ENCODE measurements at regions not wholly inside any gene's neighbourhood (a gene's known extent, or its start where the extent isn't known, plus 50 kb on each side); places are given as distances from the start of the nearest gene placed in this dataset.

DNA sequence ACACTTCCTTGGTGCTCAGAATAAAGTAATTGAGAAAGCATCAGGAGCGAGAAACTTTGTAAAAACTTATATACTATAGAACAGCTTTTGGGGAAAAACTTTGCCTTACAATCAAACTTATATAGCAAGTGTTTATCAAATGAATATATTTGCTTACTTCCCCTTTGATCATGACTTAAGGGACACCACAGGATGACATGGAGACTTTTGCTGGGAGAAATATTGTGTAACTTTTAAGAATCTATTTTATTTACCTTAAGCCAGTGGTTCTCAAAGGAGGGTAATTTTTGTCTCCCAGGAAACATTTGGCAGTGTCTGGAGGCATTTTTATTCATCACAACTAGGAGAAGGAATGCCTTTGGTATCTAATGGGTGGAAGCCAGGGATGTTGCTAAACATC, 173.8 kb upstream of the HABP2 start:
- Histone ChIP-seq H3K4me1 (ENCODE audit: insufficient read depth, low read length) (peaks cover 28% of the 10 kb centered on the region), H3K4me3 (ENCODE audit: low read depth in 1 of 2, low read length in 2 of 2) (no peak overlapping the region), H3K9ac (ENCODE audit: low read length) (no peak overlapping the region), H3K27me3 (ENCODE audit: control insufficient read depth in 1 of 2, insufficient read depth in 2 of 2, low read length in 2 of 2) (no peaks in the 10 kb centered on the region), H3K27ac (ENCODE audit: low read depth, low read length) (no peak overlapping the region), H3K9me3 (ENCODE audit: low read length) (no peaks in the 10 kb centered on the region), H3K36me3 (ENCODE audit: insufficient read depth, low read length) (no peaks in the 10 kb centered on the region)

DNA sequence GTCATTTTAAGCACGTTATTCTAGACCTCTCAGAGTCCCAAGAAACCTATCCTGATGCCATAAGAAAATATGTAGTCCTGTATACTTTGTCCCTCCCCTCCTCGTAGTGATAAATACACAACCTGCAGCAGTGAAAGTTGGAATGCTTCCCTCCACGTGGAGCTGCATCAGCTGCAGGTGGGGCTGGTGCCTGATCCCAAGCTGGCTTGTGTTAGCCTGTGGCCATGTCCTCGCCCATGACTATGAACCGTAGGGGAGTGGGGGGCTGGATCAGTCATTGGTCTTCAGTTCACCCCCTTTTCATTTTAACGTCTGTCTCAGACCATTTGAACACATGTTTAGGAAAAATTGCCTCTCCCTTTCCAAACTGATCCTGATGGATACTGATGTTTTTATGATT, 171.4 kb upstream of the HABP2 start:
- Histone ChIP-seq H3K27me3 (ENCODE audit: control insufficient read depth in 1 of 2, insufficient read depth in 2 of 2, low read length in 2 of 2) (no peaks in the 10 kb centered on the region), H3K36me3 (ENCODE audit: insufficient read depth, low read length) (no peaks in the 10 kb centered on the region), H3K27ac (ENCODE audit: low read depth, low read length) (no peak overlapping the region), H3K9ac (ENCODE audit: low read length) (no peak overlapping the region), H3K4me1 (ENCODE audit: insufficient read depth, low read length) (peaks cover 49% of the 10 kb centered on the region), H3K9me3 (ENCODE audit: low read length) (no peaks in the 10 kb centered on the region), H3K4me3 (ENCODE audit: low read depth in 1 of 2, low read length in 2 of 2) (no peak overlapping the region)

DNA sequence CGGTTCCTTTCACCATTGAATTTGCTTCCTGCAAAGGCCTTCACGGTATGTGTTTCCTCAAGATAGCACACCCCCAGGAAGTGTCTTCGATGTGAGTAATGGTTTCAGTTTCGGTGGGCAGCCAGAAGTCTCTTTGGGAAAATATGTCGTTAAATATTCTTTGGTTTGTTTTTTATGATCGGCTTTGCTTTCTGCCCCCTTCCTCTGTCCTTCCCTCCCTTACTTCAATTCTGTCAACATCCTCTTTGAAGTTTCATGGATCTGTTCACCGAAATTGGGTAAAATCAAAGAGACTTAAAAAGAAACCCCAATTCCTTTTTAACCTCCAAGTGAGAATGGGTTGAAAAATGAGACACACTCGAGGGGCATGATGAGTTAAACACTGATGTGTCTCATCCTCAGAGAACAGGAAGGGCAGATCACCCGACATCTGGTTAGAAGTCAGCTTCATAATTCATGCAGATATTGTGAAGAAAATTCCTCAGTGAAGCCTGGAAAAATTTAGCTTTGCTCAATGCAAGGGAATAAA, 170.8 kb upstream of the HABP2 start:
- no peaks in the 10 kb centered on the region for H3K9me3 ChIP-seq (ENCODE audit: low read length)
- H3K27me3 ChIP-seq (ENCODE audit: control insufficient read depth in 1 of 2, insufficient read depth in 2 of 2, low read length in 2 of 2), result no peaks in the 10 kb centered on the region
- no peak overlapping the region for H3K9ac ChIP-seq (ENCODE audit: low read length)
- peaks cover 49% of the 10 kb centered on the region for H3K4me1 ChIP-seq (ENCODE audit: insufficient read depth, low read length)
- H3K27ac ChIP-seq (ENCODE audit: low read depth, low read length), result no peak overlapping the region
- no peaks in the 10 kb centered on the region for H3K36me3 ChIP-seq (ENCODE audit: insufficient read depth, low read length)
- H3K4me3 ChIP-seq (ENCODE audit: low read depth in 1 of 2, low read length in 2 of 2), result no peak overlapping the region

- no peaks in the 10 kb centered on the region for H3K27me3 ChIP-seq (ENCODE audit: control insufficient read depth in 1 of 2, insufficient read depth in 2 of 2, low read length in 2 of 2)
- no peak overlapping the region for H3K9ac ChIP-seq (ENCODE audit: low read length)
- H3K9me3 ChIP-seq (ENCODE audit: low read length), result no peaks in the 10 kb centered on the region
- no peaks in the 10 kb centered on the region for H3K36me3 ChIP-seq (ENCODE audit: insufficient read depth, low read length)
- no peak overlapping the region for H3K4me3 ChIP-seq (ENCODE audit: low read depth in 1 of 2, low read length in 2 of 2)
- H3K27ac ChIP-seq (ENCODE audit: low read depth, low read length), result no peak overlapping the region
- H3K4me1 ChIP-seq (ENCODE audit: insufficient read depth, low read length), result peaks cover 49% of the 10 kb centered on the region
Measured at GRCh38 chr10:113382691-113383090, 170.2 kb upstream of the HABP2 start.

DNA sequence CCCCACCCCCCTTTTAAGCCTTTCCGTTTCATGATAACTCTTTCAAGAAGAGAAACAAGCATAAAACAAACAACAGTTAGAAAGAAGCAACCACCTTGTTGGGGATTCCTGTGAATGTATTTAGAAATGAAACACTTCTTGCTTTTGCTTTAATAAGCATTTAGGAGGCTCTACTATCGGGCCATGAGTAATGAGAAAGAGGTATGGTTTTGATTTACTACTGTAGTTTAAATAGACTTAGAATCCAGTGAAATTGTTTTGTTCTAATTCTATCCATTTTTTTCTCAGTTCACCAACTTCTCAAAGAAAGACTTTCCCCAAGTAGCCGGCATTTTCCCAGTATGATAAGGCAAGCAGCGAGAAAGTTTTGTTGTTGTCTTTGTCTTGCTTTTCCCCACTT, 168.7 kb upstream of the HABP2 start:
- H3K9me3 ChIP-seq (ENCODE audit: low read length), result no peaks in the 10 kb centered on the region
- H3K4me1 ChIP-seq (ENCODE audit: insufficient read depth, low read length), result peaks cover 49% of the 10 kb centered on the region
- H3K4me3 ChIP-seq (ENCODE audit: low read depth in 1 of 2, low read length in 2 of 2), result no peak overlapping the region
- H3K27me3 ChIP-seq (ENCODE audit: control insufficient read depth in 1 of 2, insufficient read depth in 2 of 2, low read length in 2 of 2), result no peaks in the 10 kb centered on the region
- H3K27ac ChIP-seq (ENCODE audit: low read depth, low read length), result no peak overlapping the region
- H3K36me3 ChIP-seq (ENCODE audit: insufficient read depth, low read length), result no peaks in the 10 kb centered on the region
- H3K9ac ChIP-seq (ENCODE audit: low read length), result no peak overlapping the region

GRCh38 chr10:113385021-113385999, 167.5 kb upstream of the HABP2 start:
- no peaks in the 10 kb centered on the region for H3K36me3 ChIP-seq (ENCODE audit: insufficient read depth, low read length)
- no peak overlapping the region for H3K9ac ChIP-seq (ENCODE audit: low read length)
- H3K27ac ChIP-seq (ENCODE audit: low read depth, low read length), result peak overlapping the region; percentile 3
- no peaks in the 10 kb centered on the region for H3K9me3 ChIP-seq (ENCODE audit: low read length)
- no peaks in the 10 kb centered on the region for H3K27me3 ChIP-seq (ENCODE audit: control insufficient read depth in 1 of 2, insufficient read depth in 2 of 2, low read length in 2 of 2)
- peaks cover 49% of the 10 kb centered on the region for H3K4me1 ChIP-seq (ENCODE audit: insufficient read depth, low read length)
- H3K4me3 ChIP-seq (ENCODE audit: low read depth in 1 of 2, low read length in 2 of 2), result peak overlapping the region in 1 of 2 donors; percentile 24

DNA sequence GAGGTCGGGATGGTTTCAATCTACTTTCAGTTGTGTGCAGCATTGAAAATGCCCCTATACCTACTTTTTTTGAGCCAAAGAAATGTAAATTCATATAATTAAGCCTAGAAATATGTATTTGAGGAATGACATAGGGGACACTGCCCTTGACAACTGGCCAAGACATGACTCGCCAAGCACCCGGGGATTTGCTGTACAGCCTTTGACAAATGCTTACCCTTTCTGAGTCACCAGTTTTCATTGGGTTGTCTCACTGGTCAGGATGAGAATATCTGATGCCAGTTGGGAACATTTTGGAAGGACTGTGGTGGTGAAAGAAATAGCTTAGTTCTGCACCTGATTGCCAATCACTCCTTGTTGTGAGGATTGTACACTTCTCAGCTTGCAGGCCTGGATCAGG, 166.8 kb upstream of the HABP2 start:
- H3K4me1 ChIP-seq (ENCODE audit: insufficient read depth, low read length), result peaks cover 49% of the 10 kb centered on the region
- H3K4me3 ChIP-seq (ENCODE audit: low read depth in 1 of 2, low read length in 2 of 2), result no peak overlapping the region
- no peaks in the 10 kb centered on the region for H3K27me3 ChIP-seq (ENCODE audit: control insufficient read depth in 1 of 2, insufficient read depth in 2 of 2, low read length in 2 of 2)
- no peaks in the 10 kb centered on the region for H3K36me3 ChIP-seq (ENCODE audit: insufficient read depth, low read length)
- H3K9ac ChIP-seq (ENCODE audit: low read length), result no peak overlapping the region
- H3K27ac ChIP-seq (ENCODE audit: low read depth, low read length), result no peak overlapping the region
- no peaks in the 10 kb centered on the region for H3K9me3 ChIP-seq (ENCODE audit: low read length)

- no peaks in the 10 kb centered on the region for H3K36me3 ChIP-seq (ENCODE audit: insufficient read depth, low read length)
- H3K9ac ChIP-seq (ENCODE audit: low read length), result no peak overlapping the region
- no peak overlapping the region for H3K27ac ChIP-seq (ENCODE audit: low read depth, low read length)
- no peak overlapping the region for H3K4me3 ChIP-seq (ENCODE audit: low read depth in 1 of 2, low read length in 2 of 2)
- H3K27me3 ChIP-seq (ENCODE audit: control insufficient read depth in 1 of 2, insufficient read depth in 2 of 2, low read length in 2 of 2), result no peaks in the 10 kb centered on the region
- no peaks in the 10 kb centered on the region for H3K9me3 ChIP-seq (ENCODE audit: low read length)
- H3K4me1 ChIP-seq (ENCODE audit: insufficient read depth, low read length), result peaks cover 11% of the 10 kb centered on the region
Measured at GRCh38 chr10:113389969-113390368, 162.9 kb upstream of the HABP2 start.

GRCh38 chr10:113390896-113391295, 162.0 kb upstream of the HABP2 start:
- no peak overlapping the region for H3K27ac ChIP-seq (ENCODE audit: low read depth, low read length)
- no peak overlapping the region for H3K9ac ChIP-seq (ENCODE audit: low read length)
- H3K4me3 ChIP-seq (ENCODE audit: low read depth in 1 of 2, low read length in 2 of 2), result no peak overlapping the region
- H3K9me3 ChIP-seq (ENCODE audit: low read length), result no peaks in the 10 kb centered on the region
- no peaks in the 10 kb centered on the region for H3K36me3 ChIP-seq (ENCODE audit: insufficient read depth, low read length)
- peaks cover 4% of the 10 kb centered on the region for H3K4me1 ChIP-seq (ENCODE audit: insufficient read depth, low read length)
- H3K27me3 ChIP-seq (ENCODE audit: control insufficient read depth in 1 of 2, insufficient read depth in 2 of 2, low read length in 2 of 2), result no peaks in the 10 kb centered on the region

- no peaks in the 10 kb centered on the region for H3K9me3 ChIP-seq (ENCODE audit: low read length)
- no peak overlapping the region for H3K4me3 ChIP-seq (ENCODE audit: low read depth in 1 of 2, low read length in 2 of 2)
- no peak overlapping the region for H3K27ac ChIP-seq (ENCODE audit: low read depth, low read length)
- no peaks in the 10 kb centered on the region for H3K27me3 ChIP-seq (ENCODE audit: control insufficient read depth in 1 of 2, insufficient read depth in 2 of 2, low read length in 2 of 2)
- no peaks in the 10 kb centered on the region for H3K4me1 ChIP-seq (ENCODE audit: insufficient read depth, low read length)
- no peak overlapping the region for H3K9ac ChIP-seq (ENCODE audit: low read length)
- H3K36me3 ChIP-seq (ENCODE audit: insufficient read depth, low read length), result no peaks in the 10 kb centered on the region
Measured at GRCh38 chr10:113397047-113397446, 155.8 kb upstream of the HABP2 start.

DNA sequence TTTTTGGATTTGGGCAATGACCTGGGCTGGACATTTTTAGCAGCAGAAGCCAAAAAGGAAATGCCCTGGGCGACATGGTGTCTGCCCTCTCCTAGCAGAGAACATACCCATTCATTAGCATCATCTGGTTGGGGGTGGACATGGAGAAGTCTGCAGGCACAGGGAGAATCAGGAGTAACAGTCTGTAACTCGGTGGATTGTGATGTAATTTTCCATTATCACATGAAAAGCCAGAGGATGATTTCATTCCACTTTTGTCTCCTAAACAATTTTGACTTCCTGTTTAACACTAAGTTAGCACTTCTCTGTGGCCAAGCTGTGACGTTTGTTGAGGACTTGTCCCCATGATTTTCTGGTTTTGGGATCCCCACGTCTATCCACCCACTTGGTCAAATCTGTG, 153.8 kb upstream of the HABP2 start:
- Histone ChIP-seq H3K27ac (ENCODE audit: low read depth, low read length) (no peak overlapping the region), H3K9me3 (ENCODE audit: low read length) (no peaks in the 10 kb centered on the region), H3K36me3 (ENCODE audit: insufficient read depth, low read length) (no peaks in the 10 kb centered on the region), H3K4me3 (ENCODE audit: low read depth in 1 of 2, low read length in 2 of 2) (no peak overlapping the region), H3K27me3 (ENCODE audit: control insufficient read depth in 1 of 2, insufficient read depth in 2 of 2, low read length in 2 of 2) (no peaks in the 10 kb centered on the region), H3K9ac (ENCODE audit: low read length) (no peak overlapping the region), H3K4me1 (ENCODE audit: insufficient read depth, low read length) (no peaks in the 10 kb centered on the region)

- Histone ChIP-seq H3K27ac (ENCODE audit: low read depth, low read length) (no peak overlapping the region), H3K4me1 (ENCODE audit: insufficient read depth, low read length) (no peaks in the 10 kb centered on the region), H3K36me3 (ENCODE audit: insufficient read depth, low read length) (no peaks in the 10 kb centered on the region), H3K9me3 (ENCODE audit: low read length) (no peaks in the 10 kb centered on the region), H3K4me3 (ENCODE audit: low read depth in 1 of 2, low read length in 2 of 2) (no peak overlapping the region), H3K27me3 (ENCODE audit: control insufficient read depth in 1 of 2, insufficient read depth in 2 of 2, low read length in 2 of 2) (no peaks in the 10 kb centered on the region), H3K9ac (ENCODE audit: low read length) (no peak overlapping the region)
Measured at GRCh38 chr10:113402602-113403001, 150.3 kb upstream of the HABP2 start.

Data from muscle layer of colon (tissue), 2 donors.